PC-9 (cell line): ENCODE measurements at regions not wholly inside any gene's neighbourhood (a gene's known extent, or its start where the extent isn't known, plus 50 kb on each side); places are given as distances from the start of the nearest gene placed in this dataset.

Source experiments
- EZH2 ChIP-seq: fragments of 200-600 bp; sonication (generic); IDR thresholded peaks from 2 replicates; pipeline ENCODE4 v1.8.0; 2017; ENCODE audit warnings: antibody characterized with exemption, low read depth
- TF ChIP-seq, protein P1 (sequence below): fragments of 200-600 bp; sonication (generic); conservative IDR thresholded peaks from 2 replicates; pipeline ENCODE4 v1.6.1; 2017; ENCODE audit warnings: mixed run types, antibody characterized with exemption, mild to moderate bottlenecking, moderate library complexity

DNA sequence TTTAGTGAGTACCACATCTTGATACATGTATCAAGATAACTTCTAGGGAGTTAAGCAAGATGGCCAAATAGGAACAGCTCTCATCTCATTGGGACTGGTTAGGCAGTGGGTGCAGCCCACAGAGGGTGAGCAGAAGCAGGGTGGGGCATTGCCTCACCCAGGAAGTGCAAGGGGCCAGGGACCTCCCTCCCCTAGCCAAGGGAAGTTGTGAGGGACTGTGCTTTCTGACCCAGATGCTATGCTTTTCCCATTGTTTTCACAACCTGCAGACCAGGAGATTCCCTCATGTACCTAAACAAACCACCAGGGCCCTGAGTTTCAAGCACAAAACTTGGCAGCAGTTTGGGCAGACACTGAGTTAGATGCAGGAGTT is 665.0 kb upstream of the CBLB start:
- TF ChIP-seq, protein P1, sequence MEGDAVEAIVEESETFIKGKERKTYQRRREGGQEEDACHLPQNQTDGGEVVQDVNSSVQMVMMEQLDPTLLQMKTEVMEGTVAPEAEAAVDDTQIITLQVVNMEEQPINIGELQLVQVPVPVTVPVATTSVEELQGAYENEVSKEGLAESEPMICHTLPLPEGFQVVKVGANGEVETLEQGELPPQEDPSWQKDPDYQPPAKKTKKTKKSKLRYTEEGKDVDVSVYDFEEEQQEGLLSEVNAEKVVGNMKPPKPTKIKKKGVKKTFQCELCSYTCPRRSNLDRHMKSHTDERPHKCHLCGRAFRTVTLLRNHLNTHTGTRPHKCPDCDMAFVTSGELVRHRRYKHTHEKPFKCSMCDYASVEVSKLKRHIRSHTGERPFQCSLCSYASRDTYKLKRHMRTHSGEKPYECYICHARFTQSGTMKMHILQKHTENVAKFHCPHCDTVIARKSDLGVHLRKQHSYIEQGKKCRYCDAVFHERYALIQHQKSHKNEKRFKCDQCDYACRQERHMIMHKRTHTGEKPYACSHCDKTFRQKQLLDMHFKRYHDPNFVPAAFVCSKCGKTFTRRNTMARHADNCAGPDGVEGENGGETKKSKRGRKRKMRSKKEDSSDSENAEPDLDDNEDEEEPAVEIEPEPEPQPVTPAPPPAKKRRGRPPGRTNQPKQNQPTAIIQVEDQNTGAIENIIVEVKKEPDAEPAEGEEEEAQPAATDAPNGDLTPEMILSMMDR, result no peak
- TF ChIP-seq EZH2, result no peak
